ENCODE measurements at regions not wholly inside any gene's neighbourhood (a gene's known extent, or its start where the extent isn't known, plus 50 kb on each side); places are given as distances from the start of the nearest gene placed in this dataset.

DNA sequence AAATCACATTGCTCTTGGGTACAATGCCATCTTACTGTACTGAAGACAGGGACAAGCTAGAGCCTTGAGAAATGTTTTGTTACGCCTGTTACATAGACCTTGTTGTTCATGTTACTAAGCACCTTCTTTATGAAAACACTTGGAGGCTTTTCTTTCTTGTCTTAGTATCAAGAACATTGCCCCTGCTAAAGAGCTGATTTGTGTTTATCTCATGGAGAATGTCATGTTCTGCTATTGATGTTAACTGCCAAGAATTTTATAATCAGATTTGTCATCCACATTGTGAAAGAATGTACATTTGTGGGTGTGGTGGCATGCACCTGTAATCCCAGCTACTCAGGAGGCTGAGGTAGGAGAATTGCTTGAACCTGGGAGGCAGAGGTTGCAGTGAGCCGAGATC, 431.3 kb upstream of the MDFIC2 start:
- H3K4me3 ChIP-seq (ENCODE audit: control insufficient read depth, low read depth, low read length) = no peak overlapping the region
- TF ChIP-seq, protein P1, sequence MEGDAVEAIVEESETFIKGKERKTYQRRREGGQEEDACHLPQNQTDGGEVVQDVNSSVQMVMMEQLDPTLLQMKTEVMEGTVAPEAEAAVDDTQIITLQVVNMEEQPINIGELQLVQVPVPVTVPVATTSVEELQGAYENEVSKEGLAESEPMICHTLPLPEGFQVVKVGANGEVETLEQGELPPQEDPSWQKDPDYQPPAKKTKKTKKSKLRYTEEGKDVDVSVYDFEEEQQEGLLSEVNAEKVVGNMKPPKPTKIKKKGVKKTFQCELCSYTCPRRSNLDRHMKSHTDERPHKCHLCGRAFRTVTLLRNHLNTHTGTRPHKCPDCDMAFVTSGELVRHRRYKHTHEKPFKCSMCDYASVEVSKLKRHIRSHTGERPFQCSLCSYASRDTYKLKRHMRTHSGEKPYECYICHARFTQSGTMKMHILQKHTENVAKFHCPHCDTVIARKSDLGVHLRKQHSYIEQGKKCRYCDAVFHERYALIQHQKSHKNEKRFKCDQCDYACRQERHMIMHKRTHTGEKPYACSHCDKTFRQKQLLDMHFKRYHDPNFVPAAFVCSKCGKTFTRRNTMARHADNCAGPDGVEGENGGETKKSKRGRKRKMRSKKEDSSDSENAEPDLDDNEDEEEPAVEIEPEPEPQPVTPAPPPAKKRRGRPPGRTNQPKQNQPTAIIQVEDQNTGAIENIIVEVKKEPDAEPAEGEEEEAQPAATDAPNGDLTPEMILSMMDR (conservative IDR thresholded peaks at IDR 0.05; ENCODE audit: control insufficient read depth, insufficient read depth, low read depth, low read length) = no peak
- no peak for DNase-seq (ENCODE audit: low read depth)

DNA sequence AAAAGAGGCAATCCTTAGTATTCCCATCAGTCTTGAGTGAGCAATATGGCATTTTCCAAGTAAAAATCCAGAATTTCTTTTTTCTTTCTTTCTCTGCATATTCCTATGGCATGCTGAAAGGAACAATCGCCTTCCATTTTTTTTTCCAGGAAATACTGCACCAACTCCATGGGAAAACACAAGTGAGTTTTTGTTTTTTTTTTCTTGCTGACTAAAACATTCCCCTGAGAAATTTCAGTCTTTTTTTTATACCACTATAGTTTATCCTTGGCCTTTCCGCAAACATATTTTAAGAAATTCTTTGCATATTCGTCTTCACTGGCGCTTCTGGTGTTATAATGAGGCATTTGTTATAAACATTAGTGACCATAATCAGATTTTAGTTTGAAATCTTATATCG, 429.6 kb upstream of the MDFIC2 start:
- no peak overlapping the region for H3K4me3 ChIP-seq (ENCODE audit: control insufficient read depth, low read depth, low read length)
- DNase-seq (ENCODE audit: low read depth) = no peak
- TF ChIP-seq, protein P1 (conservative IDR thresholded peaks at IDR 0.05; ENCODE audit: control insufficient read depth, insufficient read depth, low read depth, low read length) = no peak

DNA sequence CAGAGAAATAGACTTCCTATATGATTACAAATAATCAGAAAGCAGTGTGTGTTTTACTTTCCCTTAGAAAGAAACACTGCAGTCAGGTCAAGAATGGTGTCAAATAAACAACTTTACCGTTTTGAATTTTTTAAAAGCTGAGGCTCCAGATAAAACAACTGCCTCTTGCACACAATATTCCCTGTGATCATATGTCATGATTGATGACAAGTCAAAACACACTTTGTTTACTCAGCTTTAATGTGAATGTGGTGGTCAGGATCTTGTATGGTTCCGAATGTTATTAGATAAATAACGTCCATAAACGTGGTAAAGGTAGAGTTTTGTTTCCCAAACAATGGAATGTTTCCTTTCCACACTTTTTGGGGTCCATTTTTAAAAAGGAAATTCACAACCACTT, 428.4 kb upstream of the MDFIC2 start:
- TF ChIP-seq, protein P1 (conservative IDR thresholded peaks at IDR 0.05; ENCODE audit: control insufficient read depth, insufficient read depth, low read depth, low read length) = no peak
- no peak for DNase-seq (ENCODE audit: low read depth)
- H3K4me3 ChIP-seq (ENCODE audit: control insufficient read depth, low read depth, low read length) = no peak overlapping the region

DNA sequence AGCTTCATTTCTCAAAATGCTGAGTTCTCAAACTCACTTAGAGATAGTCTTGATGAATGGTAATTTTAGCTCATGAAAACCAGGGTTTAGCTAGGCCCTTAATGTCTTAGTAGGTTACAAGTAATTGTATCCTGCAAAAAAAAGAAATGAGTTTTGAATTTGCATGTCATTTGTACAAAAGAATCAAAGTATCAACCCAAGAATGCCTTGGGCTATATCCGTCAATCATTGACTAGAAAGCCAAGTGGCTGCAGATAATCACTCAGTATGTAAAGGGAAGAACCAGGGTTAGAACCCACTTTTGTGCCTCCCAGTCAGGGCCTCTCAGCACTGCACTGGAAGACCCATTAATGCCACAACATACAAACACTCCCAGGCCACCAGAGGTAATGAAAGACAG, 427.6 kb upstream of the MDFIC2 start:
- H3K4me3 ChIP-seq (ENCODE audit: control insufficient read depth, low read depth, low read length) = no peak overlapping the region
- TF ChIP-seq, protein P1 (conservative IDR thresholded peaks at IDR 0.05; ENCODE audit: control insufficient read depth, insufficient read depth, low read depth, low read length) = no peak
- DNase-seq (ENCODE audit: low read depth) = no peak

DNA sequence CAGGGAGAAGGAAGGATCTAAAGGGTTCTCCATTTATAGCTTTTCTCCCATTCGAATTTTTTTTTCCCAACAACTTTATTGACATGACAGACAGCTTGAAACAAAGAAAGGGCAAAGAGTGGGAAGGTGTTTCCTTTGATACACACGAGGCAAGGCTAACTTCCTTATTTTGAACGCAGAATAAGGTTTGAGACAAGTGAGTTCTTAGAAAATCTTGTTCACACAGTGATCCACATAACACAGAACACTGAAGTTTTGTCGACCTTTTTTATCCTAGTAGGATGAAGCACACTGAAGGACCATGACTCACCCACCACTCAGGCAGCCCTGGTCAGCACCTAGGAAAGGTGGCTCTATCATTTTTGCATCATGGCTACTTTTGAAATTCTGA, 425.8 kb upstream of the MDFIC2 start:
- TF ChIP-seq, protein P1 (conservative IDR thresholded peaks at IDR 0.05; ENCODE audit: control insufficient read depth, insufficient read depth, low read depth, low read length) = no peak
- no peak overlapping the region for H3K4me3 ChIP-seq (ENCODE audit: control insufficient read depth, low read depth, low read length)
- no peak for DNase-seq (ENCODE audit: low read depth)

DNA sequence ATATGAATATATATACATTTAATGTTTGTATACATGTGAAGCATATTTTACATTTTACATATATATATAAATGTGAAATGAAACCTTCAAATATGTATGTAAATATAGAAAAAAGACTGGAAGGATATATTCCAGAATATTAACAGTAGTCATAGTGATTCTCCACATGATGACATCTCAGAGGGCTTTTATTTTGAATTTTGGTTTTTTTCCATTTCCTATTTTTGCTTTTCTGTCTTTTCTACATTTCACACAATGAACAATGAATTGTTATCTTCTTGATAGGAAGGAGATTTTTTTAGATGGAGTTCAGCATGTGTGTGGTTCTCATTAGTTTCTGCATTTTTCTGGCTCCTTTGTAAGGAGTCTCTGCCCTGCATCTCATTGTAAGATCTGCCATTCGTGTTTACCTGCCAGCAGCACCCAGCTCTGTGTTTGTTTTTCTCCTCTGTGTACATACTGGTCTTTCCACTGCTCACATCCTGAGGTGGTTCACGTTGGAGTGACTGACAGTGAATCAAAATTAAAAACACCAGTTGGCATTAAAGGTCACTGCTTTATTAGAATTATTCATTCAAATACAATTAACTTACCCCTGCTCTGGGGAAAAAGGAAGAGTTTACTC, 425.3 kb upstream of the MDFIC2 start:
- DNase-seq (ENCODE audit: low read depth) = no peak

More for the DNA sequence above, 425.3 kb upstream of the MDFIC2 start:
- H3K4me3 ChIP-seq (ENCODE audit: control insufficient read depth, low read depth, low read length) = no peak overlapping the region
- TF ChIP-seq, protein P1 (conservative IDR thresholded peaks at IDR 0.05; ENCODE audit: control insufficient read depth, insufficient read depth, low read depth, low read length) = no peak

Measured in fibroblast of mammary gland (primary cell).